ENCODE measurements at regions not wholly inside any gene's neighbourhood (a gene's known extent, or its start where the extent isn't known, plus 50 kb on each side); places are given as distances from the start of the nearest gene placed in this dataset.

GRCh38 chr1:116847190-116847589 is 62.5 kb upstream of the PTGFRN start:
- no TSS peak for BruUV-seq (replicated peaks)
- Histone ChIP-seq H3K27ac (ENCODE audit: control insufficient read depth, insufficient read depth) (no peak overlapping the region), H2AFZ (ENCODE audit: control insufficient read depth, low read depth, low read length) (no peak overlapping the region), H4K20me1 (ENCODE audit: control insufficient read depth, insufficient read depth) (no peaks in the 10 kb centered on the region), H3K4me2 (ENCODE audit: control insufficient read depth, insufficient read depth) (no peak overlapping the region), H3K4me1 (ENCODE audit: control insufficient read depth, insufficient read depth, low read length) (peaks cover 6% of the 10 kb centered on the region; the same call in 1 of the 2 replicates), H3K79me2 (ENCODE audit: control insufficient read depth, insufficient read depth, low read length) (no peaks in the 10 kb centered on the region), H3K4me3 (no peak overlapping the region), H3K27me3 (replicated peaks in 1 of 2; ENCODE audit: control insufficient read depth in 2 of 2, insufficient read depth in 2 of 2, low read length in 1 of 2) (no peaks in the 10 kb centered on the region), H3K9ac (ENCODE audit: control insufficient read depth, insufficient read depth, low read length) (no peak overlapping the region), H3K36me3 (ENCODE audit: control insufficient read depth in 2 of 2, insufficient read depth in 2 of 2, low read length in 1 of 2) (no peaks in the 10 kb centered on the region), H3K9me3 (replicated peaks; ENCODE audit: control insufficient read depth, insufficient read depth, low read length) (no peaks in the 10 kb centered on the region)
- ChIA-PET POLR2A (interaction anchor here (0.5 to 1.6 kb wide), 6 partner anchors 14 to 109 kb away, joined by 3 to 8 read pairs (median 4); no protein-coding TSS in a partner anchor), CTCF (interaction anchor here (1.4 to 3.5 kb wide), 5 partner anchors 20 to 124 kb away, joined by 5 to 12 read pairs (median 6); no protein-coding TSS in a partner anchor), SMC1A (ENCODE audit: uncharacterized antibody, unreplicated experiment) (interaction anchor here (0.6 to 4.0 kb wide), 13 partner anchors 9 to 211 kb away, joined by 3 to 35 read pairs (median 5); no protein-coding TSS in a partner anchor), RAD21 (ENCODE audit: unreplicated experiment) (interaction anchor here (0.7 to 3.3 kb wide), 10 partner anchors 14 to 215 kb away, joined by 3 to 29 read pairs (median 4); partner anchors contain the start of gene TTF2)
- intact Hi-C loops (cut with micrococcal nuclease; ENCODE audit: unreplicated experiment) (no loop called here), in situ Hi-C loops (cut with MboI) (no loop called here)
- 25% methylated on average over 2 of the region's 2 CpGs for WGBS (ENCODE audit: insufficient coverage, insufficient replicate concordance, low lambda C conversion rate, missing lambda C conversion rate)
- FAIRE-seq (no peak), ATAC-seq (no peak), DNase-seq (ENCODE audit: low read depth, low spot score) (no peak)
- TF ChIP-seq SRF (IDR thresholded peaks at IDR 0.05; ENCODE audit: low read depth in 2 of 2, low read length in 2 of 2) (no peak), GATAD2B (conservative IDR thresholded peaks at IDR 0.05; ENCODE audit: low read depth) (no peak), POLR2AphosphoS2 (IDR thresholded peaks at IDR 0.05; ENCODE audit: low read depth, low read length) (no peak), JUNB (IDR thresholded peaks at IDR 0.05) (no peak), ZNF622 (IDR thresholded peaks at IDR 0.05) (no peak), MTA2 (IDR thresholded peaks at IDR 0.05; ENCODE audit: low read depth) (no peak), SIN3A (IDR thresholded peaks at IDR 0.05; ENCODE audit: low read depth, low read length) (no peak), NR2F1 (conservative IDR thresholded peaks at IDR 0.05) (no peak), FOXK2 (IDR thresholded peaks at IDR 0.05) (no peak), NR2C1 (IDR thresholded peaks at IDR 0.05) (no peak), ZNF207 (IDR thresholded peaks at IDR 0.05; ENCODE audit: borderline replicate concordance) (no peak), NBN (IDR thresholded peaks at IDR 0.05) (no peak), ZBTB11 (CRISPR knock-in tag; IDR thresholded peaks at IDR 0.05) (no peak)
- TF ChIP-seq, protein P1, sequence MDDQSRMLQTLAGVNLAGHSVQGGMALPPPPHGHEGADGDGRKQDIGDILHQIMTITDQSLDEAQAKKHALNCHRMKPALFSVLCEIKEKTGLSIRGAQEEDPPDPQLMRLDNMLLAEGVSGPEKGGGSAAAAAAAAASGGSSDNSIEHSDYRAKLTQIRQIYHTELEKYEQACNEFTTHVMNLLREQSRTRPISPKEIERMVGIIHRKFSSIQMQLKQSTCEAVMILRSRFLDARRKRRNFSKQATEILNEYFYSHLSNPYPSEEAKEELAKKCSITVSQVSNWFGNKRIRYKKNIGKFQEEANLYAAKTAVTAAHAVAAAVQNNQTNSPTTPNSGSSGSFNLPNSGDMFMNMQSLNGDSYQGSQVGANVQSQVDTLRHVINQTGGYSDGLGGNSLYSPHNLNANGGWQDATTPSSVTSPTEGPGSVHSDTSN (IDR thresholded peaks at IDR 0.05; ENCODE audit: insufficient replicate concordance, low read depth, low read length), result no peak
- TF ChIP-seq, protein P2, sequence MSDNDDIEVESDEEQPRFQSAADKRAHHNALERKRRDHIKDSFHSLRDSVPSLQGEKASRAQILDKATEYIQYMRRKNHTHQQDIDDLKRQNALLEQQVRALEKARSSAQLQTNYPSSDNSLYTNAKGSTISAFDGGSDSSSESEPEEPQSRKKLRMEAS (IDR thresholded peaks at IDR 0.05; ENCODE audit: low read depth, low read length), result no peak

Measured in GM12878 (cell line).